Peyer's patch (tissue), 4 donors: ENCODE measurements at regions not wholly inside any gene's neighbourhood (a gene's known extent, or its start where the extent isn't known, plus 50 kb on each side); places are given as distances from the start of the nearest gene placed in this dataset.

Experiments
- DNase-seq, 3 donors: peaks; one replicate each; pipeline ENCODE4 v3.0.0-alpha.2; 2017 to 2019
- H3K27ac ChIP-seq, 4 donors: fragments of 200-600 bp; sonication (generic); one replicate each; pipeline ENCODE4 v1.5.1; 2016 to 2019
- H3K27me3 ChIP-seq, 2 donors: fragments of 200-600 bp; sonication (generic); one replicate each; pipeline ENCODE4 v1.5.1; 2019
- H3K36me3 ChIP-seq, 3 donors: fragments of 200-600 bp; sonication (generic); one replicate each; pipeline ENCODE4 v1.5.1; 2016 to 2019
- H3K4me1 ChIP-seq, 4 donors: fragments of 200-600 bp; sonication (generic); one replicate each; pipeline ENCODE4 v1.5.1; 2016 to 2019
- H3K4me3 ChIP-seq, 4 donors: fragments of 200-600 bp; sonication (generic); 1 replicate in 3 of 4; 2 replicates in 1 of 4; pipeline ENCODE4 v1.5.1; 2016 to 2019; ENCODE audit warnings: mild to moderate bottlenecking in 1 of 4
- H3K9me3 ChIP-seq, 4 donors: fragments of 200-600 bp; sonication (generic); one replicate each; pipeline ENCODE4 v1.5.1; 2016 to 2019; ENCODE audit warnings: mild to moderate bottlenecking in 1 of 4
- POLR2A ChIP-seq, 2 donors: fragments of 450-650 bp; IDR thresholded peaks; one replicate each; pipeline ENCODE4 v1.5.1; 2017; ENCODE audit warnings: antibody characterized with exemption in 2 of 2, mild to moderate bottlenecking in 2 of 2, moderate library complexity in 2 of 2
- TF ChIP-seq, protein P1 (sequence below), 6 experiments: fragments of 450-650 bp in 4 of 6; fragments of 200-600 bp in 2 of 6; sonication (generic) in 1 of 6; IDR thresholded peaks; one replicate each; pipeline ENCODE4 v1.5.1; 2017 to 2019; ENCODE audit warnings: antibody characterized with exemption in 6 of 6, mild to moderate bottlenecking in 3 of 6, moderate library complexity in 1 of 6

- Histone ChIP-seq H3K4me1 (no peaks in the 10 kb centered on the region), H3K36me3 (no peaks in the 10 kb centered on the region), H3K27ac (no peak overlapping the region), H3K9me3 (no peaks in the 10 kb centered on the region), H3K4me3 (no peak overlapping the region), H3K27me3 (no peaks in the 10 kb centered on the region)
- no peak for TF ChIP-seq POLR2A (IDR thresholded peaks at IDR 0.05)
- TF ChIP-seq, protein P1, sequence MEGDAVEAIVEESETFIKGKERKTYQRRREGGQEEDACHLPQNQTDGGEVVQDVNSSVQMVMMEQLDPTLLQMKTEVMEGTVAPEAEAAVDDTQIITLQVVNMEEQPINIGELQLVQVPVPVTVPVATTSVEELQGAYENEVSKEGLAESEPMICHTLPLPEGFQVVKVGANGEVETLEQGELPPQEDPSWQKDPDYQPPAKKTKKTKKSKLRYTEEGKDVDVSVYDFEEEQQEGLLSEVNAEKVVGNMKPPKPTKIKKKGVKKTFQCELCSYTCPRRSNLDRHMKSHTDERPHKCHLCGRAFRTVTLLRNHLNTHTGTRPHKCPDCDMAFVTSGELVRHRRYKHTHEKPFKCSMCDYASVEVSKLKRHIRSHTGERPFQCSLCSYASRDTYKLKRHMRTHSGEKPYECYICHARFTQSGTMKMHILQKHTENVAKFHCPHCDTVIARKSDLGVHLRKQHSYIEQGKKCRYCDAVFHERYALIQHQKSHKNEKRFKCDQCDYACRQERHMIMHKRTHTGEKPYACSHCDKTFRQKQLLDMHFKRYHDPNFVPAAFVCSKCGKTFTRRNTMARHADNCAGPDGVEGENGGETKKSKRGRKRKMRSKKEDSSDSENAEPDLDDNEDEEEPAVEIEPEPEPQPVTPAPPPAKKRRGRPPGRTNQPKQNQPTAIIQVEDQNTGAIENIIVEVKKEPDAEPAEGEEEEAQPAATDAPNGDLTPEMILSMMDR (IDR thresholded peaks at IDR 0.05), result no peak
- no peak for DNase-seq
Measured at GRCh38 chr18:30828700-30829099, 213.8 kb downstream of the DSC3 start.

GRCh38 chr18:30819619-30820018 is 222.9 kb downstream of the DSC3 start:
- H3K4me1 ChIP-seq, result no peaks in the 10 kb centered on the region
- no peak for DNase-seq
- no peak overlapping the region for H3K4me3 ChIP-seq
- TF ChIP-seq, protein P1 (IDR thresholded peaks at IDR 0.05), result no peak
- no peak for TF ChIP-seq POLR2A (IDR thresholded peaks at IDR 0.05)
- no peaks in the 10 kb centered on the region for H3K36me3 ChIP-seq
- H3K9me3 ChIP-seq, result no peaks in the 10 kb centered on the region
- H3K27me3 ChIP-seq, result no peaks in the 10 kb centered on the region
- no peak overlapping the region for H3K27ac ChIP-seq

DNA sequence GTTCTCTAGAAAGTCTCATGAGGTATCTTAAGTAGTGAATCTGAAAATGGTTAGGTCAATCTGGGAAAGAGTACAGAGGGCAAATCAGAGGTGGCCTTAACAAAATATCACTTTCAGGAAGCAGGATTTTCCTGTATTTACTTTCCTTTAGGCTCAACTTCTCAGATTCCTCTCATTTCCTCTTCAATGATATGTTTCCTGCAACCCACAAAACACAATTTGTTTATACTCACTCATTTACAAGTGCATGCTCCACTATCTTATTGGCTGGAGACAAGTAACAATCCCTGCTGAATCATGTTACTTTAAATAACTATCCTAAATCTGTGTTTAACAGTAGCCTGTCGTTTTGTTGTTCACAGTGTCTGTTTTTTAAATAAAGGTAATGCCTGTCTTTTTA is 228.1 kb downstream of the DSC3 start:
- Histone ChIP-seq H3K4me3 (no peak overlapping the region), H3K4me1 (no peaks in the 10 kb centered on the region), H3K9me3 (no peaks in the 10 kb centered on the region), H3K36me3 (no peaks in the 10 kb centered on the region), H3K27ac (no peak overlapping the region), H3K27me3 (no peaks in the 10 kb centered on the region)
- no peak for DNase-seq
- TF ChIP-seq, protein P1 (IDR thresholded peaks at IDR 0.05), result no peak
- TF ChIP-seq POLR2A (IDR thresholded peaks at IDR 0.05), result no peak

DNA sequence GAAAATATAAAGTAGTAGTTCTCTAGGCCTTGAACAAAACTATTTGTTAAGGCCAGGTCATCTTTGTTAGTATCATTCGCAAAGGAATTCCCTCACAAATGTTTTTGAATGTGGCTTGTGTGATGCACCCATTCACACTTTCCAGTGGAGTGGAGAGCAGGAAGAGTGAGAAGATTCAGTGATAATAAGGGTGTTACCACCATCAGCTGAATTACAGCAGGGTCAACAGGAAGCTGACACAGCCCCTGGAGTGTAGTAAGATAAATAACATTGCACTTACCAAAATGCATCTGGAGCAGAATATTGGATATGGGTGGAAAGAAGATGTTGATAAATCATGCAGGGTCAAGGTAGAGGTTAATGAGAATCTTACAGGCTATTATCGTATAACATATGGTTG is 231.0 kb downstream of the DSC3 start:
- H3K27me3 ChIP-seq, result no peaks in the 10 kb centered on the region
- TF ChIP-seq POLR2A (IDR thresholded peaks at IDR 0.05), result no peak
- TF ChIP-seq, protein P1 (IDR thresholded peaks at IDR 0.05), result no peak
- H3K36me3 ChIP-seq, result no peaks in the 10 kb centered on the region
- H3K4me1 ChIP-seq, result no peaks in the 10 kb centered on the region
- no peak overlapping the region for H3K4me3 ChIP-seq
- no peaks in the 10 kb centered on the region for H3K9me3 ChIP-seq
- no peak overlapping the region for H3K27ac ChIP-seq
- no peak for DNase-seq

DNA sequence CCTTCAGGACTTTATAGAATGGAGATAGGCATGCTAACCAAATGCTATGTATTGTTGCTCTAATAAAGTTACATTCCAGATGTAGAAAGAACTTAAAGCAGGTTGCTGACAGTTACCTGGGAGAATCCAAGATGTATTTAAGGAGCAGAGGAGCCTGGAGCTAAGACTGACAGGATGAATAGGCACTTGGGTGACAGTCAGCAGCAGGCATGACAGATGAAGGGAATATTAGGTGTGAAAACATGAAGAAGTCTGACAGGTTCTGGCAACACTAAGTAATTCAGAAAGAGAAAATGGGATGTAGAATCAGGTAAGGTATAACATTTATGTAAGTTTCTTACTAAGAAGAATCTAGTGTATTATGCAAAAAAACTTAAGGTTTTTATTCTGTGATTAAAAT is 232.0 kb downstream of the DSC3 start:
- no peak overlapping the region for H3K4me3 ChIP-seq
- H3K9me3 ChIP-seq, result no peaks in the 10 kb centered on the region
- TF ChIP-seq, protein P1 (IDR thresholded peaks at IDR 0.05), result no peak
- no peak for TF ChIP-seq POLR2A (IDR thresholded peaks at IDR 0.05)
- H3K27ac ChIP-seq, result no peak overlapping the region
- H3K36me3 ChIP-seq, result no peaks in the 10 kb centered on the region
- H3K4me1 ChIP-seq, result no peaks in the 10 kb centered on the region
- H3K27me3 ChIP-seq, result no peaks in the 10 kb centered on the region
- DNase-seq, result no peak

DNA sequence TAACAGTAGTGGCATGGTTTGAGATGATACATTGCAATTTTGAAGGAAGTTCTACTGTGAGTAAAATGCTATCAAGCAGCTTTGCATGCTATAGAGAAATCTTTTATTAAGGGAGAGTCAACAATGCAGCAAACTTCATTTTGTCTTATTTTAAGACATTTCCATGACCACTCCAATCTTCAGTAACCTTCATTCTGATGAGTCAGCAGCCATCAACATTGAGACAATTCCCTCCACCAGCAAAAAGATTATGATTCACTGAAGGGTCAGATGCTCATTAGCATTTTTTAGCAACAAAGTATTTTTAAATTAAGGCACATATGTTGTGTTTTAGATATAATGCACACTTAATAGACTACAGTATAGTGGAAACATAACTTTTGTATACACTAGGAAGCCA is 235.7 kb downstream of the DSC3 start:
- Histone ChIP-seq H3K27ac (no peak overlapping the region), H3K36me3 (no peaks in the 10 kb centered on the region), H3K27me3 (no peaks in the 10 kb centered on the region), H3K9me3 (no peaks in the 10 kb centered on the region), H3K4me1 (no peaks in the 10 kb centered on the region), H3K4me3 (no peak overlapping the region)
- TF ChIP-seq, protein P1 (IDR thresholded peaks at IDR 0.05), result no peak
- TF ChIP-seq POLR2A (IDR thresholded peaks at IDR 0.05), result no peak
- no peak for DNase-seq
